BLaER1 (cell line): ENCODE measurements at regions not wholly inside any gene's neighbourhood (a gene's known extent, or its start where the extent isn't known, plus 50 kb on each side); places are given as distances from the start of the nearest gene placed in this dataset.
A peak's percentile ranks its signal among the peaks of the same experiment; 100 is the strongest.
"Not testable (repeated sequence)": the region's sequence is repeated elsewhere in the genome, so short reads cannot be mapped to it uniquely, and the experiment has no call there.

ENCODE experiments used
- H3K27ac ChIP-seq: shearing (Covaris generic); formaldehyde crosslinking; 2 replicates; pipeline ENCODE4 v1.8.1; 2022
- H3K27me3 ChIP-seq: shearing (Covaris generic); formaldehyde crosslinking; 2 replicates; pipeline ENCODE4 v1.8.1; 2022
- H3K36me3 ChIP-seq: shearing (Covaris generic); formaldehyde crosslinking; 2 replicates; pipeline ENCODE4 v1.8.1; 2022
- H3K4me1 ChIP-seq: shearing (Covaris generic); formaldehyde crosslinking; 2 replicates; pipeline ENCODE4 v1.8.1; 2022
- H3K4me2 ChIP-seq: shearing (Covaris generic); formaldehyde crosslinking; 2 replicates; pipeline ENCODE4 v1.8.1; 2022
- H3K4me3 ChIP-seq: shearing (Covaris generic); formaldehyde crosslinking; 2 replicates; pipeline ENCODE4 v1.8.1; 2022
- H3K9ac ChIP-seq: shearing (Covaris generic); formaldehyde crosslinking; 2 replicates; pipeline ENCODE4 v1.8.1; 2022
- H3K9me3 ChIP-seq: shearing (Covaris generic); formaldehyde crosslinking; 2 replicates; pipeline ENCODE4 v1.8.1; 2022
- H4K20me1 ChIP-seq: shearing (Covaris generic); formaldehyde crosslinking; 2 replicates; pipeline ENCODE4 v1.8.1; 2022
- Cebpa-rat ChIP-seq: shearing (Covaris generic); IDR thresholded peaks from 2 replicates; pipeline ENCODE4 v1.8.1; 2022

DNA sequence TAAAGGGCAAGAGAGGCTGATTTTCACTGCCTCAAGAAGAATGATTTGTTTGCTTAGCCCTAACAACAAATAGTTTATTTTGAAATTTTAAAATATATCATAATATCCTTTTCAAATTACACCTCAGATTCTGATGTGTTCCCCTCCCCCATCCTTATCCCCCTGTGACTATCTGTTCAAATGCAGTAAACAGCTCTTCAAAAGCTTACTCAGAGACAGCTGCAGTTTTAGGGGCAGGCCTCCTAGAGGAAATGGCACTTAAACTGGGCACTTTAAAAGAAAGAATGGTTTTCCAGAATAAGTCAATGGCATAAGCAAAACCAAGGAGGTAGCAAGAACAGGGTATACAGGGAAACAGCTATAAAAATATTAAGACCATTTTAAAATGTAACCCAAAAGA lies 118.6 kb upstream of the UST start:
- no peaks in the 10 kb centered on the region for H3K36me3 ChIP-seq
- H3K4me1 ChIP-seq, result peaks cover 7% of the 10 kb centered on the region; the same call in 1 of the 2 replicates
- no peak for TF ChIP-seq Cebpa-rat
- no peaks in the 10 kb centered on the region for H3K9me3 ChIP-seq
- no peak overlapping the region for H3K4me2 ChIP-seq
- no peak overlapping the region for H3K9ac ChIP-seq
- H3K27ac ChIP-seq, result no peak overlapping the region
- H3K27me3 ChIP-seq, result no peaks in the 10 kb centered on the region
- H3K4me3 ChIP-seq, result no peak overlapping the region
- H4K20me1 ChIP-seq, result no peaks in the 10 kb centered on the region

DNA sequence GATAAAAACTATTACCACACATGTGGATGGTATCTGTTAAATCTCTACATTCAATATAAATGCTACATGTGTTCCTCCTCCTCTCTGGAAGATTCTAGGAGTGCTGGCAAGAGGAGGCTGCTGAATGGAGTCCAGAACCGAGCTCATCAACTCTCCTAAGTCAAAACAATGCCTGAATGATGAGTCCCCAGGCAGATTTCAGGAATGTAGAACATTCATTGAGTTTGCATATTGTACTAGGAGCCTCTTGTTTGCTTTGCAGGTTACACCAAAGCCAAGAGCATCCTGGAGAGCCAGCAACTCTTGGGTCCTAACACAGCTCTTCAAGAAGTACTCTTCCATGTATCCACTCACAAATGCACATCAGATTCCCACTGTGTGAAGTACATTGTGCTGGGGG lies 117.6 kb upstream of the UST start:
- Histone ChIP-seq H3K36me3 (no peaks in the 10 kb centered on the region), H3K27me3 (no peaks in the 10 kb centered on the region), H4K20me1 (no peaks in the 10 kb centered on the region), H3K4me2 (no peak overlapping the region), H3K4me1 (peaks cover 7% of the 10 kb centered on the region; the same call in 1 of the 2 replicates), H3K9ac (no peak overlapping the region), H3K9me3 (no peaks in the 10 kb centered on the region), H3K27ac (no peak overlapping the region), H3K4me3 (no peak overlapping the region)
- no peak for TF ChIP-seq Cebpa-rat

DNA sequence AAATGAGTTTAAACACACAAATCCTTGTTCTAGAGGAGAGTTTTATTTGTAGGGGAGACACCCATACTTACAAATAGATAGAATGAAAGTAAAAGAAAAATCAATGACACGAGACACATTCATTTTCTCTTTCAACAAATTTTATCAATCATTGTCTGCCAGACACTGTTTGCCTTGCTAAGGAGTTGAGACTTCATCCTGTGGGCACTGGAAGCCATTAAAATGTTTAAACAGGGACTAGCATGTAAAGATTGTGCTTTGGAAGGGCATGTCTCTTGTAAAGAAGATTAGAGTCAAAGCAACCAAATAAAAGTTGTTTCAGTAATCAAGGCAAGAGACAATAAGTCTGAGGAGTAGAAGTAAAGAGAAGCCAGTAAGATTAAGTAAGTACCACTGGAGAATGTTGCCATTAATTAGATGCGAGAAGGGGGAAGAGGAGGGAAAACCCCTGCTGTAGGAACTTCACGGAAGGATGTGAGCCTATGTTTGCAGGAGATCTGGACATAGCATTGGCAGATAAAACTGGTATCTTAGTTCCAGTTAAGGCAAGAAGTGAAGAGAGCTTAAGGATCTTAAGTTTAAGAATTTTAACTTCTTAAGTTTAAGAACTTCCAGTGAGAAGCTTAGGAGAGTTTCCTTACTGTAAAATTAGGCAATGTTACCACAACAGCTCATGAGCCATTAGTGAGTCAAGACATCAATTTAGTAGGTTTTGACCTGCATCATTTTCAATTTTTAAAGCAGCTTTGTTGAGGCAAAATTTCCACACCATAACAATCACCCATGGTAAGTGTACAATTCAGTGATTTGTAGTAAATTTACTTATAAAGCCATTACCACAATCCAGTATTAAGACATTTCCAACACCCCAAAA lies 117.0 kb upstream of the UST start:
- Histone ChIP-seq H3K4me2 (no peak overlapping the region), H3K4me3 (no peak overlapping the region), H4K20me1 (no peaks in the 10 kb centered on the region), H3K9me3 (no peaks in the 10 kb centered on the region), H3K27me3 (no peaks in the 10 kb centered on the region), H3K9ac (no peak overlapping the region), H3K36me3 (no peaks in the 10 kb centered on the region), H3K4me1 (peaks cover 7% of the 10 kb centered on the region; the same call in 1 of the 2 replicates), H3K27ac (no peak overlapping the region)
- TF ChIP-seq Cebpa-rat, result no peak

DNA sequence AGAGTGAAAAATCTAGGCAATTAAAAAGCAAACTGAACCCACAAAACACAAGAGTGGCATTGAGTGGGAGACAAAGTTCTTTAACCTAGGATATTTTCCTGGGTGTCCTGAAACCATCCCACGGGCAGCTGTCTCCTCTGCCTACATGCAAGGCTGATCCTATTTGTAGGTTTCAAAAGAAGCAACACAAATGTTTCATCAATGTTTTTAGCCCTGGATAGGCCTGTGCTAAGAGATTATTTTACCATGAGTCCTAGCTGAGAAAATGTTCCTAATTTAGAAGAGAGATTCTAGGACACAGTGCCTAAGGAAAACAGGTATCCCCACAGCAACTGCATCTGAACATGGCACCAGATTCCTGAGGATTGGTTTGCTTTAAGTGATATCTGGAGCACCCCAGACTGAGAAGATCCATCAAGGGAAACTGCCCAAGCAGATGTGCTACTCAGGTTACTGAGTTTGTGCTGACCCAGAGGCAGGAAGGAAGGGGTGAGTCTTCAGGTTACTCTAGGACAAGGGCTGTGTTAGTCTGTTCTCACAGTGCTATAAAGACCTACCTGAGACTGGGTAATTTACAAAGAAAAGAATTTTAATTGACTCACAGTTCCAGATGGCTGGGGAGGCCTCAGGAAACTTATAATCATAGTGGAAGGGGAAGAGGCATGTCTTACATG lies 111.6 kb upstream of the UST start:
- Histone ChIP-seq H3K4me2 (no peak overlapping the region), H3K27me3 (no peaks in the 10 kb centered on the region), H3K36me3 (no peaks in the 10 kb centered on the region), H3K4me1 (no peaks in the 10 kb centered on the region), H4K20me1 (no peaks in the 10 kb centered on the region), H3K9me3 (no peaks in the 10 kb centered on the region), H3K9ac (no peak overlapping the region), H3K4me3 (no peak overlapping the region), H3K27ac (no peak overlapping the region)
- no peak for TF ChIP-seq Cebpa-rat

DNA sequence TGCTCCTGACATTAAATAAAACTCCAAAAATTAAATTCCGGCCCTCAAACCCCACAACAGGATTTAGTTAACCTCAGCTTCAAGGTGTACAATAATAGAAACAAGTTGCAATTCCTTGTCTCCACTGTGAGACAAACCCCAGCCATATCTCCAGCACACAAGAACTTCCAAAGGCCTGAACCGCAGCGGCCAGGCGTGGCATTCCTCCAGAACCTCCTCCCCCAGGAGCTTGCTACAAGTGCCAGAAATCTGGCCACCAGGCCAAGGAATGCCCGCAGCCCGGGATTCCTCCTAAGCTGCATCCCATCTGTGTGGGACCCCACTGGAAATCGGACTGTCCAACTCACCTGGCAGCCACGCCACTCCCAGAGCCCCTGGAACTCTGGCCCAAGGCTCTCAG lies 105.0 kb upstream of the UST start:
- not testable (repeated sequence) for H3K4me2 ChIP-seq, H3K9ac ChIP-seq, H3K27ac ChIP-seq, H4K20me1 ChIP-seq, H3K36me3 ChIP-seq, H3K9me3 ChIP-seq, H3K4me3 ChIP-seq, H3K4me1 ChIP-seq, H3K27me3 ChIP-seq

DNA sequence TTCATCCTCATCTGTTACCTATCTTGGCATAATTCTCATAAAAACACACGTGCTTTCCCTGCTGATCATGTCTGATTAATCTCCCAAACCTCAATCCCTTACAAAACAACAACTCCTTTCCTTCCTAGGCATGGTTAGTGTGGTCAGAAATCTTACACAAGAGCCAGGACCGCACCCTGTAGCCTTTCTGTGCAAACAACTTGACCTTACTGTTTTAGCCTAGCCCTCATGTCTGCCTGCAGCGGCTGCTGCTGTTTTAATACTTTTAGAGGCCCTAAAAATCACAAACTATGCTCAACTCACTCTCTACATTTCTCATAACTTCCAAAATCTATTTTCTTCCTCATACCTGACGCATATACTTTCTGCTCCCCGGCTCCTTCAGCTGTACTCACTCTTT lies 103.6 kb upstream of the UST start:
- not testable (repeated sequence) for H3K27ac ChIP-seq, H3K4me2 ChIP-seq, H4K20me1 ChIP-seq, H3K36me3 ChIP-seq, H3K4me3 ChIP-seq, H3K27me3 ChIP-seq, H3K4me1 ChIP-seq, H3K9ac ChIP-seq
- H3K9me3 ChIP-seq, result peaks cover 16% of the 10 kb centered on the region

DNA sequence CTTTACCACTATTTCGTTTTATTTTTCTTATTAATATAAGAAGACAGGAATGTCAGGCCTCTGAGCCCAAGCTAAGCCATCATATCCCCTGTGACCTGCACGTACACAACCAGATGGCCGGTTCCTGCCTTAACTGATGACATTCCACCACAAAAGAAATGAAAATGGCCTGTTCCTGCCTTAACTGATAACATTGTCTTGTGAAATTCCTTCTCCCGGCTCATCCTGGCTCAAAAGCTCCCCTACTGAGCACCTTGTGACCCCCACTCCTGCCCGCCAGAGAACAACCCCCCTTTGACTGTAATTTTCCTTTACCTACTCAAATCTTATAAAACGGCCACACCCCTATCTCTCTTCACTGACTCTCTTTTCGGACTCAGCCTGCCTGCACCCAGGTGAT lies 101.8 kb upstream of the UST start:
- H3K36me3 ChIP-seq, H3K4me2 ChIP-seq, H3K9ac ChIP-seq, H3K4me3 ChIP-seq, H3K27me3 ChIP-seq, H4K20me1 ChIP-seq, H3K4me1 ChIP-seq, H3K27ac ChIP-seq: not testable (repeated sequence)
- H3K9me3 ChIP-seq, result peaks cover 28% of the 10 kb centered on the region

DNA sequence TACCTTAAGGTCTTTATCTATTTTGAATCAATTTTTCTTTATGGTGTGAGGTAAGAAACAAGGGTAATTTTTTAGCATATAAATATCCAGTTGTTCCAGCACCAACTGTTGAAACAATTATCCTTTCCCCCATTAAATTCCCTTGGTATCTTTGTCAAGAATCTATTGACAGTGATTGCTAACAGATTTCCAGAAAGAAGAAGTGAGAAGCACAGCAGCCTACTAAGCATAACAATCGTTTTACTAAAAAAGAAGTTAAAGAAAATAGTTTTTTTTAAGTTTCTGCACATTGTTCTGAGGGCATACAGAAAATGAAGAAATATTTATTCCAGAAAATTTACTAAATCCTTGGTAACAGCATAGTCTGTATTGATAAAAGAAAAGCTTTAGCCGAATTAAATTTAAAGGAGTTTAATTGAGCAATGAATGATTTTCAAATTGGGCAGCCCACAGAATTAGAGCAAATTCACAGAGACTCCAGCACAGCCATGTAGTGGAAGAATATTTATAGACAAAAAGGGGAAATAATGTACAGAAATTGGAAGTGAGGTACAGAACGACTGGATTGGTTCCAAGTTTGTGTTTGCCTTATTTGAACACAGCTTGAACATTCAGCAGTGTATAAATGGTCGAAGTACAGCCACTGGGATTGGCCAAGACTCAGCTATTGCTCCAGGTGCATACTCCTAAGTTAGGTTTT lies 97.9 kb upstream of the UST start:
- no peak overlapping the region for H3K9ac ChIP-seq
- no peak overlapping the region for H3K27ac ChIP-seq
- 0 out of 2 replicates have a peak overlapping the region, but pooled peaks have one; percentile 28 for H3K4me2 ChIP-seq
- H3K4me3 ChIP-seq, result no peak overlapping the region
- H3K9me3 ChIP-seq, result peaks cover 64% of the 10 kb centered on the region
- H4K20me1 ChIP-seq, result no peaks in the 10 kb centered on the region
- H3K4me1 ChIP-seq, result peaks cover 10% of the 10 kb centered on the region; the same call in 1 of the 2 replicates
- no peak for TF ChIP-seq Cebpa-rat
- no peaks in the 10 kb centered on the region for H3K36me3 ChIP-seq
- H3K27me3 ChIP-seq, result no peaks in the 10 kb centered on the region

DNA sequence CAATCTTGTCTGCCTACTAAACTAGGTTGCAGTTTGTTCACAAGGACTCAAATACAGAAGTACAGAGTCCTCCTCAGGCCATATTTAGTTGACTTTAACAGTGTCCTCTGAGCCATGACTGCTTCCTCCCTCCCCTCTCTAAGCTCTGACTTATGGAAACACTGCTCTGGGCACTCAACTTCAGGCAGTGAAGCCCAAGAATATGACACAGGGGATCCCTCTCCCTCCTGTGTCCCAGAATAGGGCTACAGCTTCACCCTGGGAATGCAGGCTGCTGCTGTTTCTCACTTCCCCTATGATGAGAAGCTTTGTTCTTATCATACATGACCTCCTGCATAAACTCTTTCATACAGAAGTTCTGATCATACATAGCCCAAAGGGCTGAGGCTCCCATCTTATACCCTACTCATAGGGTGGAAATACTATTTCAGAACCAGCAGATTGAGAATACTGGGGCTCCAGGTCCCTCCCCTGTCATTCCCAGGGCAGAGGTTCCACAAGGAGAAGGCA lies 97.3 kb upstream of the UST start:
- H3K27me3 ChIP-seq, result no peaks in the 10 kb centered on the region
- H3K4me1 ChIP-seq, result peaks cover 10% of the 10 kb centered on the region; the same call in 1 of the 2 replicates
- no peaks in the 10 kb centered on the region for H3K36me3 ChIP-seq
- H3K4me3 ChIP-seq, result no peak overlapping the region
- no peaks in the 10 kb centered on the region for H4K20me1 ChIP-seq
- no peak overlapping the region for H3K9ac ChIP-seq
- H3K4me2 ChIP-seq, result 0 out of 2 replicates have a peak overlapping the region, but pooled peaks have one; percentile 28
- H3K27ac ChIP-seq, result no peak overlapping the region
- no peak for TF ChIP-seq Cebpa-rat
- peaks cover 70% of the 10 kb centered on the region for H3K9me3 ChIP-seq
